Astrocyte of the hippocampus (primary cell): ENCODE measurements at regions not wholly inside any gene's neighbourhood (a gene's known extent, or its start where the extent isn't known, plus 50 kb on each side); places are given as distances from the start of the nearest gene placed in this dataset.
"Not testable (repeated sequence)": the region's sequence is repeated elsewhere in the genome, so short reads cannot be mapped to it uniquely, and the experiment has no call there.

Experiments
- DNase-seq: peaks from one replicate; pipeline ENCODE4 v3.0.0; 2011; ENCODE audit warnings: low read depth, low spot score

- DNase-seq: no peak
Observed at GRCh38 chr10:56472978-56473377, 111.9 kb upstream of the ZWINT start.

GRCh38 chr10:56470701-56471100 is 109.6 kb upstream of the ZWINT start:
- no peak for DNase-seq

GRCh38 chr10:56469482-56469881 is 108.4 kb upstream of the ZWINT start:
- no peak for DNase-seq

- no peak for DNase-seq
Observed at GRCh38 chr10:56466005-56466404, 104.9 kb upstream of the ZWINT start.

GRCh38 chr10:56449770-56450169 is 88.7 kb upstream of the ZWINT start:
- DNase-seq: no peak

- DNase-seq: not testable (repeated sequence)
Observed at GRCh38 chr10:56447613-56448012, 86.6 kb upstream of the ZWINT start.

- not testable (repeated sequence) for DNase-seq
Observed at GRCh38 chr10:56441337-56441736, 80.3 kb upstream of the ZWINT start.
